ENCODE measurements at regions not wholly inside any gene's neighbourhood (a gene's known extent, or its start where the extent isn't known, plus 50 kb on each side); places are given as distances from the start of the nearest gene placed in this dataset.

DNA sequence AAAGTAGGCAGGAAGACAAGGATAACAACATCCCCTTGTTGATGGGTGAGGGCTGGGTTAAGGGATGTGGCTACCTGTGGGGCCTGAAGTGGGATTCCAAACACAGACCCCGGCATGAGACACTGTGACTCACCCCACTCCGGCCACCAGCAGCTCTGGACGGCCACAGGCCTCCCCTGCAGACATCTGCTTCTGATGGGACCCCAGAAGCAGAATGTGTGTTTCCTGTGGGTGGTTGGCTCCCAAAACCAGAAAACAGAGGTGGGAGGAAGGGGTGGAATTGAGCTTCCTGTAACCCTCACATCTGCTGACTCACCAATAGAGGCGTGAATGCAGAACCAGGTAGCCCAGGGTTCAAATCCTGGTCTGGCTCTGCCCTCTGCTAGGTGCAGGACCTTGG is 216.6 kb upstream of the PWP1 start:
- TF ChIP-seq, protein P1, sequence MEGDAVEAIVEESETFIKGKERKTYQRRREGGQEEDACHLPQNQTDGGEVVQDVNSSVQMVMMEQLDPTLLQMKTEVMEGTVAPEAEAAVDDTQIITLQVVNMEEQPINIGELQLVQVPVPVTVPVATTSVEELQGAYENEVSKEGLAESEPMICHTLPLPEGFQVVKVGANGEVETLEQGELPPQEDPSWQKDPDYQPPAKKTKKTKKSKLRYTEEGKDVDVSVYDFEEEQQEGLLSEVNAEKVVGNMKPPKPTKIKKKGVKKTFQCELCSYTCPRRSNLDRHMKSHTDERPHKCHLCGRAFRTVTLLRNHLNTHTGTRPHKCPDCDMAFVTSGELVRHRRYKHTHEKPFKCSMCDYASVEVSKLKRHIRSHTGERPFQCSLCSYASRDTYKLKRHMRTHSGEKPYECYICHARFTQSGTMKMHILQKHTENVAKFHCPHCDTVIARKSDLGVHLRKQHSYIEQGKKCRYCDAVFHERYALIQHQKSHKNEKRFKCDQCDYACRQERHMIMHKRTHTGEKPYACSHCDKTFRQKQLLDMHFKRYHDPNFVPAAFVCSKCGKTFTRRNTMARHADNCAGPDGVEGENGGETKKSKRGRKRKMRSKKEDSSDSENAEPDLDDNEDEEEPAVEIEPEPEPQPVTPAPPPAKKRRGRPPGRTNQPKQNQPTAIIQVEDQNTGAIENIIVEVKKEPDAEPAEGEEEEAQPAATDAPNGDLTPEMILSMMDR (conservative IDR thresholded peaks at IDR 0.05 in 1 of 2, IDR thresholded peaks at IDR 0.05 in 1 of 2; ENCODE audit: low read depth in 1 of 2, low read length in 2 of 2) = no peak
- no peak for TF ChIP-seq EZH2 (IDR thresholded peaks at IDR 0.05; ENCODE audit: low read length, missing control alignments)

All from fibroblast of lung (primary cell).